ENCODE measurements at regions not wholly inside any gene's neighbourhood (a gene's known extent, or its start where the extent isn't known, plus 50 kb on each side); places are given as distances from the start of the nearest gene placed in this dataset.

DNA sequence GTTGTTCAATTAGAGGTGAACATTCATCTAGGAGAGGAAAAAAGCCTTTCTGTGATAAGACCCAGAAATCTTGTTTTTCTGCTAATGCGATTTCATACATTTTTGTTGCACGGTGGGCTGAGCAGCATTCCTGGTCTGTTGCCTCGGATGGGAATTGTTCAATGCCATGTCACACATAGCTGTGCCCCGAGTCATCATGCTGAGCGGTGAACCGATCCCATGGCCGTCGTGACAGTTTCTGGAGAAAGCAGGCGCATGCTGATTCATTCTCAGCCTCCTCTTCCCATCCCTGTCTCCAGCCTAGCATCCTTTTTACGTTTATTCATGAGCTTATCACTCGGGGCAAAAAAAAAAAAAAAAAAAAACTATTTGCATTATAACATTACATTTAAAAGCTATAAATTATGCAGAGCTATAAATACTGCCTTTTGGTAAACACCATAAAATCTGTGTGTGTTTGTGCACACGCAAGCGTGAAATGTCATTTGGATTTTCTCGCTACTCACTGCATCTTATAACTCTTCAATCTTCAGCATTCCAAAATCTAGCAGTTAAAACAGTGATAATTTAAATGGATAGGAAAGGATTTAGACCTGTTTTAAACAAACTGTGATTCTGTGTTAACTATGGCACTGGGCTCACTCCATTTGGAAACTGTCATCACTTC is 58.9 kb upstream of the IFNGR1 start:
- DNase-seq (no peak), ATAC-seq (no peak)
- Mint-ChIP-seq H3K4me3 (no peak overlapping the region), H3K27ac (no peak overlapping the region), H3K9me3 (ENCODE audit: insufficient read depth) (no peaks in the 10 kb centered on the region), H3K36me3 (ENCODE audit: low read depth) (no peaks in the 10 kb centered on the region), H3K4me1 (ENCODE audit: low read depth) (no peaks in the 10 kb centered on the region), H3K27me3 (ENCODE audit: low read depth) (peaks cover 29% of the 10 kb centered on the region)
- CTCF ChIA-PET = interaction anchor here (1.6 to 3.4 kb wide), 3 partner anchors 17 to 184 kb away, joined by 3 to 17 read pairs (median 7); no protein-coding TSS in a partner anchor
- POLR2A ChIA-PET = no interaction called here

DNA sequence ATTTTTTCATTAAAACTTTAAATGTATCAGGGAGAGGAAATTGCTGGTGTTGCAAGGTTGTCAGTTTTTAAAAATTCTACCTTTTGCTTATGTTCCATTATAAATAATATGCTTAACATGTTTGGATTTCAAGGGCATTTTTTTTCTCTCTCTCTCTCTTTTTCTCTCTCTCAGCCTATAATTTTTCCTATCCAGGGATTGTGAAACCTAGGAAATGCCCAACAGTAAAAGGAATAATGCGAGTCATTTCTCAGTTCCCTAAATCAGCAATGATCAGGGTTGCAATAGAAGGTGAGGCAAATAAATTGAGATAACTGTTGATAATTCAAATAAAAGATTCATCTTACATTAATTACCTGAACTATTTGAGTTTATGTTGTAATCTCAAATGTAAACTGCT is 53.2 kb upstream of the IFNGR1 start:
- ATAC-seq (no peak), DNase-seq (no peak)
- Mint-ChIP-seq H3K4me3 (no peak overlapping the region), H3K9me3 (ENCODE audit: insufficient read depth) (no peaks in the 10 kb centered on the region), H3K27me3 (ENCODE audit: low read depth) (peaks cover 14% of the 10 kb centered on the region), H3K27ac (no peak overlapping the region), H3K36me3 (ENCODE audit: low read depth) (no peaks in the 10 kb centered on the region), H3K4me1 (ENCODE audit: low read depth) (peaks cover 3% of the 10 kb centered on the region)
- POLR2A ChIA-PET = no interaction called here
- CTCF ChIA-PET = interaction anchor here (0.7 to 1.5 kb wide), 5 partner anchors 9 to 426 kb away, joined by 3 to 12 read pairs (median 6); no protein-coding TSS in a partner anchor

DNA sequence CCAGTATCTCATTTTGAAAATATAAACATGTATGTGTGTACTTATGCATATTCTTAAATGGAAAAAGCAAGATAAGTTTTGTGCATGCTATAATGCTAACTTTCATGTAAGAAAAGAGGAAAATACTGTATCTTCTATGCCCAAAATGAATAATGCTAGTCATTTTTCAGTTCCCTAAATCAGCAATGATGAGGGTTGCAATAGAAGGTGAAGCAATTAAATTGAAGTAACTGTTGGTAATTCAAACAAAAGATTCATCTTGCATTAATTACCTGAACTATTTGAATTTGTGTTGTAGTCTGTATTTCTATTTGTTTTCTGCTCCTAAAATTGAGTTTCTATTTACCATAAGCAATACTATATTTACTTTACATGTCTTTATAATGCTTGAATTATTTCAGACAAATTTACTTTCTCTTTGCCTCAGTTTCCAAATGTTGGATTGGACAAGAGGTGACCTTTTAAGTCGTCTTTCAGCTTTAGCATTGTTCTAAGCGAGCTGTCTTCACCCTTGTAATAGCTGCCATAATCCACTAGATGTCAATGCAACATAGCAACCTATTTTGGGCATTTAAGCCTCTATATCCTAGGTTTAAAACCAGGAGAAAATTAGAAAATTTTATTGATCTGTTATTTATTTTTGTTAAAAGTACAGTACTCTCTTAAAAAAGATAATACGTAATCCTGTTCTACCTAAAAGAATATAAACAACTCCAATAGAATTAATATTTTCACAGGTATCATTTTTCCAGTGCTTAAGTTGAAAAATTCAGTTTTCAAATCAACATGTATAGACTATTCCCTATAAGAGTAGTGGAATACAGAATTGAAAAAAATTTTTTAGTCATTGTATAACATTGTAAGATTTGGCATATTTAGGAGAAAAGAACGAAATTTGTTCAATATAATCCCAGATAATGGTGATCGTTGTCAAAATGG is 52.3 kb upstream of the IFNGR1 start:
- ChIA-PET CTCF (interaction anchor here (0.6 to 1.5 kb wide), 10 partner anchors 9 to 427 kb away, joined by 3 to 12 read pairs (median 4); no protein-coding TSS in a partner anchor), POLR2A (no interaction called here)
- Mint-ChIP-seq H3K4me1 (ENCODE audit: low read depth) (peaks cover 3% of the 10 kb centered on the region), H3K4me3 (no peak overlapping the region), H3K27ac (no peak overlapping the region), H3K9me3 (ENCODE audit: insufficient read depth) (no peaks in the 10 kb centered on the region), H3K27me3 (ENCODE audit: low read depth) (peaks cover 16% of the 10 kb centered on the region), H3K36me3 (ENCODE audit: low read depth) (no peaks in the 10 kb centered on the region)
- DNase-seq (no peak), ATAC-seq (no peak)

DNA sequence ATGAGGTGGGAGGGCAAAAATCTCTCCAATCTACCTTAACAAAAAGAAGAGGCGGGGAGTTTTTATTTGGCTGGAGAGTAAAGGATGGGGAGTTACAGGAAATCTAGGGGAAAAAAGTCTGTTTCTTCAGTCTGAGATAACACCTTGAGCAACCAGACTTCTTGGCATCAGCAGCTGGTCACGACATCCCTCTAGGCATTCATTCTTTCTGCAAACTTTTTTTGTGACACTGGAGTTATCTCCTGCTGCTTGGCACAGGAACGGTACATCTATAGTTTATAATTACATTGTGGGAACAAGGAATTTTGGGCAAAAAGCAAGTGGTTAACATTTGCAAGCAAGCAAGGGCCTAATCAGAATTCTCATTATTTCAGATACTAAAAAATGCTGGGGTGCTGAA is 50.6 kb upstream of the IFNGR1 start:
- CTCF ChIA-PET = interaction anchor here (0.7 to 2.6 kb wide), 3 partner anchors 45 to 176 kb away, joined by 3 to 13 read pairs (median 5); no protein-coding TSS in a partner anchor
- POLR2A ChIA-PET = no interaction called here

DNA sequence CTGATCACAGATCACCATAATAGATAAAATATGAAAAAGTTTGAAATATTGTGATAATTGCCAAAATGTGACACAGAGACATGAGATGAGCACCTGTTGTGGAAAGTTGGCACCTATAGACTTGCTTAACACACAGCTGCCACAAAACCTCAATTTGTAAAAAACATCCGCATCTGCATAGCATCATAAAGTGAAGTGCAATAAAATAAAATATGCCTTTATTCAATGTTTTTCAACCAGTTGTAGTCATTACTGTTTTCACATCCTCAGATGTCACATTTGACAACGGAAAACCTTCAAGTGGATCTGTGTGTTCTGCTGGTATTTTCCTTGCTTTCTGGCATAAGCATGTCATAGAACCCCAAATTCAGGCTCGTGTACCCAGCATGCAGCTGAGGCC is 50.2 kb upstream of the IFNGR1 start:
- H3K36me3 Mint-ChIP-seq (ENCODE audit: low read depth) = no peaks in the 10 kb centered on the region
- ChIA-PET POLR2A (no interaction called here), CTCF (interaction anchor here (0.7 to 2.6 kb wide), 3 partner anchors 45 to 175 kb away, joined by 3 to 13 read pairs (median 5); no protein-coding TSS in a partner anchor)
- no peak overlapping the region for H3K4me3 Mint-ChIP-seq
- H3K4me1 Mint-ChIP-seq (ENCODE audit: low read depth) = peaks cover 3% of the 10 kb centered on the region
- peaks cover 27% of the 10 kb centered on the region for H3K27me3 Mint-ChIP-seq (ENCODE audit: low read depth)
- no peaks in the 10 kb centered on the region for H3K9me3 Mint-ChIP-seq (ENCODE audit: insufficient read depth)
- ATAC-seq (no peak), DNase-seq (no peak)
- no peak overlapping the region for H3K27ac Mint-ChIP-seq

More for the DNA sequence above, 50.6 kb upstream of the IFNGR1 start:
- Mint-ChIP-seq H3K36me3 (ENCODE audit: low read depth) (no peaks in the 10 kb centered on the region), H3K27ac (no peak overlapping the region), H3K27me3 (ENCODE audit: low read depth) (peaks cover 27% of the 10 kb centered on the region), H3K9me3 (ENCODE audit: insufficient read depth) (no peaks in the 10 kb centered on the region), H3K4me1 (ENCODE audit: low read depth) (peaks cover 3% of the 10 kb centered on the region), H3K4me3 (no peak overlapping the region)
- DNase-seq (no peak), ATAC-seq (no peak)
